B cell (primary cell): ENCODE measurements at regions not wholly inside any gene's neighbourhood (a gene's known extent, or its start where the extent isn't known, plus 50 kb on each side); places are given as distances from the start of the nearest gene placed in this dataset.

Experiments used
- ATAC-seq: fragments of 200-7000 bp; cut with Tn5 transposase; one replicate; pipeline ENCODE4 v1.10.0; 2021; ENCODE audit warnings: low read depth, mild to moderate bottlenecking, moderate number of reproducible peaks, moderate library complexity
- CTCF ChIA-PET: fragments of 350-600 bp; sonication (Branson Sonifier 250); formaldehyde crosslinking; loops from one replicate; lab custom pipeline; 2021; ENCODE audit warnings: antibody characterized with exemption, inconsistent platforms; lab: Charles Lee
- POLR2A ChIA-PET: fragments of 350-600 bp; sonication (Branson Sonifier 250); formaldehyde crosslinking; loops from one replicate; lab custom pipeline; 2021; ENCODE audit warnings: antibody characterized with exemption; lab: Charles Lee
- DNase-seq: peaks from one replicate; pipeline ENCODE4 v3.0.0; 2013
- H2AFZ ChIP-seq: 2 replicates; pipeline ENCODE4 v1.6.1; 2012; ENCODE audit warnings: mild to moderate bottlenecking, low read depth, low read length; ENCODE audit not compliant: insufficient read depth, poor library complexity, severe bottlenecking
- H3K27ac ChIP-seq, 2 donors: 1 replicate in 1 of 2; 2 replicates in 1 of 2; pipeline ENCODE4 v1.5.1; 2012 to 2013; ENCODE audit warnings: low read length in 2 of 2, mild to moderate bottlenecking in 2 of 2, moderate library complexity in 1 of 2
- H3K27me3 ChIP-seq, 4 experiments: fragments of 200-600 bp in 1 of 4; sonication (generic) in 1 of 4; replicated peaks in 1 of 4; 1 replicate in 2 of 4; 2 replicates in 2 of 4; pipeline versions ENCODE4 v1.6.1 to v1.7.0; 2013 to 2016; ENCODE audit warnings: low read length in 3 of 4, mild to moderate bottlenecking in 2 of 4, mixed read lengths in 1 of 4, moderate library complexity in 1 of 4; ENCODE audit not compliant: insufficient read depth in 4 of 4, control insufficient read depth in 3 of 4; ENCODE audit errors: control extremely low read depth in 1 of 4
- H3K36me3 ChIP-seq, 2 experiments: replicated peaks in 1 of 2; 1 replicate in 1 of 2; 2 replicates in 1 of 2; pipeline versions ENCODE4 v1.6.1 to v1.7.1; 2013; ENCODE audit warnings: low read length in 1 of 2; ENCODE audit not compliant: insufficient read depth in 2 of 2, control insufficient read depth in 1 of 2; ENCODE audit errors: control extremely low read depth in 1 of 2, extremely low read depth in 1 of 2
- H3K4me1 ChIP-seq, 2 donors: fragments of 200-600 bp in 1 of 2; sonication (generic) in 1 of 2; 1 replicate in 1 of 2; 2 replicates in 1 of 2; pipeline versions ENCODE4 v1.5.1 to v1.6.1; 2013 to 2017; ENCODE audit warnings: low read length in 2 of 2; ENCODE audit not compliant: control insufficient read depth in 2 of 2, insufficient read depth in 2 of 2
- H3K4me2 ChIP-seq: replicated peaks from 2 replicates; pipeline ENCODE3; 2012; ENCODE audit warnings: mild to moderate bottlenecking, low read depth, low read length; ENCODE audit not compliant: poor library complexity, severe bottlenecking
- H3K4me3 ChIP-seq, 5 experiments: fragments of 200-600 bp in 1 of 5; sonication (generic) in 1 of 5; 1 replicate in 3 of 5; 2 replicates in 2 of 5; pipeline versions ENCODE4 v1.5.1 to v1.7.0; 2011 to 2016; ENCODE audit warnings: low read length in 4 of 5, mild to moderate bottlenecking in 4 of 5, low read depth in 2 of 5, control low read depth in 1 of 5, moderate library complexity in 1 of 5; ENCODE audit not compliant: insufficient read depth in 1 of 5; ENCODE audit errors: control extremely low read depth in 1 of 5, extremely low read depth in 1 of 5
- H3K79me2 ChIP-seq: fragments of 200-600 bp; sonication (generic); one replicate; pipeline ENCODE4 v1.6.0; 2016; ENCODE audit warnings: low read length; ENCODE audit not compliant: control insufficient read depth, insufficient read depth
- H3K9ac ChIP-seq: fragments of 200-600 bp; sonication (generic); 2 replicates; pipeline ENCODE4 v1.6.1; 2017; ENCODE audit warnings: mild to moderate bottlenecking, low read length, moderate library complexity
- H3K9me3 ChIP-seq, 3 donors: one replicate each; pipeline versions ENCODE4 v1.6.1 to v1.7.1; 2013; ENCODE audit warnings: low read length in 2 of 3; ENCODE audit not compliant: control insufficient read depth in 2 of 3, insufficient read depth in 1 of 3; ENCODE audit errors: control extremely low read depth in 1 of 3
- H4K20me1 ChIP-seq: 2 replicates; pipeline ENCODE4 v1.6.0; 2012; ENCODE audit warnings: mild to moderate bottlenecking, low read length; ENCODE audit not compliant: insufficient read depth, control insufficient read depth, poor library complexity, severe bottlenecking
- H3K27ac Mint-ChIP-seq: one replicate; pipeline ENCODE4 v1.8.0; 2021; ENCODE audit warnings: mixed read lengths
- H3K27me3 Mint-ChIP-seq: one replicate; pipeline ENCODE4 v1.8.0; 2021; ENCODE audit warnings: mixed read lengths
- H3K4me1 Mint-ChIP-seq: one replicate; pipeline ENCODE4 v1.8.0; 2021; ENCODE audit warnings: mixed read lengths
- H3K4me3 Mint-ChIP-seq: one replicate; pipeline ENCODE4 v1.8.0; 2021; ENCODE audit warnings: mixed read lengths
- H3K9me3 Mint-ChIP-seq: one replicate; pipeline ENCODE4 v1.8.0; 2022; ENCODE audit warnings: mixed read lengths; ENCODE audit not compliant: insufficient read depth
- EZH2 ChIP-seq: IDR thresholded peaks from 2 replicates; pipeline ENCODE4 v1.6.1; 2012; ENCODE audit warnings: borderline replicate concordance, low read depth, mild to moderate bottlenecking, moderate library complexity, low read length; ENCODE audit not compliant: insufficient read depth, poor library complexity, severe bottlenecking
- WGBS: methylation state at CpG from one replicate; pipeline ENCODE4 v1.1.5; 2013; ENCODE audit warnings: missing lambda C conversion rate; ENCODE audit not compliant: insufficient coverage; 5-methylcytosine and 5-hydroxymethylcytosine counted together
- intact Hi-C: fragments of 100-400 bp; cut with micrococcal nuclease; formaldehyde crosslinking; loops from one replicate; pipeline ENCODE4 v1.10.0; 2022
- TF ChIP-seq, protein P1 (sequence below): fragments of 200-600 bp; IDR thresholded peaks from one replicate; pipeline ENCODE4 v1.8.0; 2022; ENCODE audit warnings: antibody characterized with exemption, mild to moderate bottlenecking

- no peak overlapping the region for H3K4me3 ChIP-seq
- no peaks in the 10 kb centered on the region for H3K4me1 ChIP-seq
- H3K9me3 ChIP-seq: no peaks in the 10 kb centered on the region
- CTCF ChIA-PET: no interaction called here
- Mint-ChIP-seq H3K9me3 (no peaks in the 10 kb centered on the region), H3K4me3 (no peak overlapping the region), H3K4me1 (no peaks in the 10 kb centered on the region), H3K27me3 (no peaks in the 10 kb centered on the region), H3K27ac (no peak overlapping the region)
- intact Hi-C loops: no loop called here
- peaks cover 0 to under 1% (median 0%) of the 10 kb centered on the region in 4 experiments for H3K27me3 ChIP-seq
- TF ChIP-seq, protein P1, sequence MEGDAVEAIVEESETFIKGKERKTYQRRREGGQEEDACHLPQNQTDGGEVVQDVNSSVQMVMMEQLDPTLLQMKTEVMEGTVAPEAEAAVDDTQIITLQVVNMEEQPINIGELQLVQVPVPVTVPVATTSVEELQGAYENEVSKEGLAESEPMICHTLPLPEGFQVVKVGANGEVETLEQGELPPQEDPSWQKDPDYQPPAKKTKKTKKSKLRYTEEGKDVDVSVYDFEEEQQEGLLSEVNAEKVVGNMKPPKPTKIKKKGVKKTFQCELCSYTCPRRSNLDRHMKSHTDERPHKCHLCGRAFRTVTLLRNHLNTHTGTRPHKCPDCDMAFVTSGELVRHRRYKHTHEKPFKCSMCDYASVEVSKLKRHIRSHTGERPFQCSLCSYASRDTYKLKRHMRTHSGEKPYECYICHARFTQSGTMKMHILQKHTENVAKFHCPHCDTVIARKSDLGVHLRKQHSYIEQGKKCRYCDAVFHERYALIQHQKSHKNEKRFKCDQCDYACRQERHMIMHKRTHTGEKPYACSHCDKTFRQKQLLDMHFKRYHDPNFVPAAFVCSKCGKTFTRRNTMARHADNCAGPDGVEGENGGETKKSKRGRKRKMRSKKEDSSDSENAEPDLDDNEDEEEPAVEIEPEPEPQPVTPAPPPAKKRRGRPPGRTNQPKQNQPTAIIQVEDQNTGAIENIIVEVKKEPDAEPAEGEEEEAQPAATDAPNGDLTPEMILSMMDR: no peak
- TF ChIP-seq EZH2: no peak
- no peak for DNase-seq
- no peak overlapping the region for H2AFZ ChIP-seq
- no peaks in the 10 kb centered on the region for H4K20me1 ChIP-seq
- WGBS: 91% methylated on average over 6 of the region's 8 CpGs
- H3K79me2 ChIP-seq: no peaks in the 10 kb centered on the region
- H3K4me2 ChIP-seq: no peak overlapping the region
- no peak overlapping the region for H3K9ac ChIP-seq
- no peak overlapping the region for H3K27ac ChIP-seq
- no peak for ATAC-seq
- POLR2A ChIA-PET: no interaction called here
- H3K36me3 ChIP-seq: no peaks in the 10 kb centered on the region
These were observed 143.8 kb upstream of the ADCY1 start for GRCh38 chr7:45430397-45430796.

DNA sequence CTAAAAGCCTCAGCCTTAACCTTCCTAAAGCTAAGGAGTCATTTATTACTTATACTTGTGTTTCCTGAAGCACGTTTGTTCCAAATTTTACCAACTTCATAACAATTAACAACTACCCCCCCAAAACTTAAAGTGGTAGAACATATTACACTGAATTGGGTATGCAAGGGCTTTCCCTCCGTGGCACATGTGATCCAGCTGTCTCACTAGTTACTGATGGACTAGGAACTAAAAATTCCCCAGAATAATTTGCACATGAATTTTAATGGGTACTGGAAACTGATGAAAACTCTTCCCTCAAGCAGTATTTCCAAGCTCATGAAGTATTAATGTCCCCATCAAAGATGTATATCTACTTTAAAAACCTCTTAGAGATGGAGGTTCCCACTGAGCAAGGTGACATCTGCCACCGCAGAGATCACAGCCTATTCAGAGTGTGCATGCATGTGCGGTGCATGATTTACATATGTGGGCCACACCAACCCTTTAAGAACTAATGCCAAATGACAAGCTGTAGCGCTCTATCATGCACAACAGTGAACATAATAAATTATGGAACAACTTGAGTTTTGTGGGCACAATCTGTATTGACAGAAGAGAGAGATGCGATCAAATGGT lies 139.9 kb upstream of the ADCY1 start:
- no peak for ATAC-seq
- intact Hi-C loops: no loop called here
- 100% methylated on average over 1 of the region's 6 CpGs for WGBS

More for the DNA sequence above, 139.9 kb upstream of the ADCY1 start:
- no peaks in the 10 kb centered on the region for H4K20me1 ChIP-seq
- DNase-seq: no peak
- H3K4me3 ChIP-seq: no peak overlapping the region
- no peak overlapping the region for H3K4me2 ChIP-seq
- CTCF ChIA-PET: no interaction called here
- H3K27me3 Mint-ChIP-seq: peaks cover 10% of the 10 kb centered on the region
- H3K9me3 ChIP-seq: no peaks in the 10 kb centered on the region
- H3K79me2 ChIP-seq: no peaks in the 10 kb centered on the region
- no peak overlapping the region for H3K27ac Mint-ChIP-seq
- H2AFZ ChIP-seq: no peak overlapping the region
- H3K9me3 Mint-ChIP-seq: no peaks in the 10 kb centered on the region
- no peaks in the 10 kb centered on the region for H3K4me1 ChIP-seq
- H3K27ac ChIP-seq: no peak overlapping the region
- POLR2A ChIA-PET: no interaction called here
- no peak overlapping the region for H3K9ac ChIP-seq
- H3K4me1 Mint-ChIP-seq: no peaks in the 10 kb centered on the region
- no peak overlapping the region for H3K4me3 Mint-ChIP-seq
- no peaks in the 10 kb centered on the region for H3K36me3 ChIP-seq
- no peaks in the 10 kb centered on the region for H3K27me3 ChIP-seq
- TF ChIP-seq, protein P1: no peak
- TF ChIP-seq EZH2: no peak
